Tibial nerve (tissue), 4 donors: ENCODE measurements at regions not wholly inside any gene's neighbourhood (a gene's known extent, or its start where the extent isn't known, plus 50 kb on each side); places are given as distances from the start of the nearest gene placed in this dataset.

ENCODE experiments used
- CTCF ChIP-seq, 5 experiments: fragments of 200-600 bp in 3 of 5; fragments of 450-650 bp in 2 of 5; sonication (generic) in 3 of 5; IDR thresholded peaks; one replicate each; pipeline ENCODE4 v1.5.1; 2016 to 2019; ENCODE audit warnings: antibody characterized with exemption in 5 of 5, mild to moderate bottlenecking in 3 of 5, moderate library complexity in 2 of 5
- EP300 ChIP-seq, 2 donors: sonication (generic); formaldehyde crosslinking; IDR thresholded peaks; one replicate each; pipeline ENCODE4 v1.6.1; 2017; ENCODE audit warnings: antibody characterized with exemption in 2 of 2, mild to moderate bottlenecking in 1 of 2
- POLR2A ChIP-seq, 2 donors: fragments of 450-650 bp; IDR thresholded peaks; one replicate each; pipeline ENCODE4 v1.6.1; 2017; ENCODE audit warnings: antibody characterized with exemption in 2 of 2, mild to moderate bottlenecking in 2 of 2, moderate library complexity in 2 of 2

GRCh38 chr7:89559596-89559995 lies 594.7 kb upstream of the STEAP1 start:
- TF ChIP-seq CTCF (IDR thresholded peaks at IDR 0.05) (no peak), EP300 (IDR thresholded peaks at IDR 0.05) (no peak), POLR2A (IDR thresholded peaks at IDR 0.05) (no peak)
